OCI-LY3 (cell line): ENCODE measurements at regions not wholly inside any gene's neighbourhood (a gene's known extent, or its start where the extent isn't known, plus 50 kb on each side); places are given as distances from the start of the nearest gene placed in this dataset.

Experiments used
- EZH2phosphoT487 ChIP-seq: fragments of 200-600 bp; shearing (Covaris generic); IDR thresholded peaks from 2 replicates; pipeline ENCODE4 v1.6.1; 2018; ENCODE audit warnings: antibody characterized with exemption, mixed run types, low read depth
- TF ChIP-seq, protein P1 (sequence below): fragments of 200-600, 300-600 bp; sonication (generic); IDR thresholded peaks from 2 replicates; pipeline ENCODE4 v1.5.1; 2014; ENCODE audit warnings: antibody characterized with exemption, low read length, low read depth

DNA sequence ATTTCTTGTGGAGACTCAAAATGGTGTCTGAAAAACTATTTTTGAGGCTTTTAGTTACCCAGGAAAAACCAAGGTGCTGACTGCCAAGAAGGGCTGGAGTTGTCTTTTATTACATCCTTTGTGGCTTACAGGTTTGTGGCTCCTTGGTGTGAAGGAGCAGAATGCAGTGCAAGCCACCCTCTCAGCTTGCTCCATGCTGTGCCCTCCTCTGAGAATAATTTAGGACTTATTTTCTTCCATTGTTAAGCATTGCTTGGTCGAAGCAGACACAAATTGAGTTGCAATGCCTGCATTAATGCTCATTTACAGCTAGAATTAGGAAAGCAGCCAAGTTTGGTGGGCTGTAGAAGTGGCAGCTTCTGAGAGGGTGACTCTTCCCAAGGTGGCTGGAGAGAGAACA is 272.2 kb downstream of the KIF4B start:
- TF ChIP-seq, protein P1, sequence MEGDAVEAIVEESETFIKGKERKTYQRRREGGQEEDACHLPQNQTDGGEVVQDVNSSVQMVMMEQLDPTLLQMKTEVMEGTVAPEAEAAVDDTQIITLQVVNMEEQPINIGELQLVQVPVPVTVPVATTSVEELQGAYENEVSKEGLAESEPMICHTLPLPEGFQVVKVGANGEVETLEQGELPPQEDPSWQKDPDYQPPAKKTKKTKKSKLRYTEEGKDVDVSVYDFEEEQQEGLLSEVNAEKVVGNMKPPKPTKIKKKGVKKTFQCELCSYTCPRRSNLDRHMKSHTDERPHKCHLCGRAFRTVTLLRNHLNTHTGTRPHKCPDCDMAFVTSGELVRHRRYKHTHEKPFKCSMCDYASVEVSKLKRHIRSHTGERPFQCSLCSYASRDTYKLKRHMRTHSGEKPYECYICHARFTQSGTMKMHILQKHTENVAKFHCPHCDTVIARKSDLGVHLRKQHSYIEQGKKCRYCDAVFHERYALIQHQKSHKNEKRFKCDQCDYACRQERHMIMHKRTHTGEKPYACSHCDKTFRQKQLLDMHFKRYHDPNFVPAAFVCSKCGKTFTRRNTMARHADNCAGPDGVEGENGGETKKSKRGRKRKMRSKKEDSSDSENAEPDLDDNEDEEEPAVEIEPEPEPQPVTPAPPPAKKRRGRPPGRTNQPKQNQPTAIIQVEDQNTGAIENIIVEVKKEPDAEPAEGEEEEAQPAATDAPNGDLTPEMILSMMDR: no peak
- no peak for TF ChIP-seq EZH2phosphoT487
